Sigmoid colon (tissue), 6 donors: ENCODE measurements at regions not wholly inside any gene's neighbourhood (a gene's known extent, or its start where the extent isn't known, plus 50 kb on each side); places are given as distances from the start of the nearest gene placed in this dataset.

ENCODE experiments used
- DNase-seq: peaks from one replicate; pipeline ENCODE4 v3.0.0-alpha.2; 2019
- H3K27ac ChIP-seq, 4 donors: fragments of 200-600 bp; sonication (generic); one replicate each; pipeline ENCODE4 v1.5.1; 2016 to 2019; ENCODE audit warnings: mild to moderate bottlenecking in 1 of 4
- H3K27me3 ChIP-seq, 3 donors: fragments of 200-600 bp; sonication (generic); one replicate each; pipeline ENCODE4 v1.5.1; 2019; ENCODE audit warnings: mild to moderate bottlenecking in 1 of 3
- H3K36me3 ChIP-seq, 4 donors: fragments of 200-600 bp; sonication (generic); one replicate each; pipeline ENCODE4 v1.5.1; 2016 to 2019
- H3K4me1 ChIP-seq, 4 donors: fragments of 200-600 bp; sonication (generic); one replicate each; pipeline ENCODE4 v1.5.1; 2017 to 2019
- H3K4me3 ChIP-seq, 4 donors: fragments of 200-600 bp; sonication (generic); one replicate each; pipeline ENCODE4 v1.5.1; 2017 to 2019; ENCODE audit warnings: mild to moderate bottlenecking in 2 of 4, moderate library complexity in 1 of 4
- H3K9me3 ChIP-seq, 4 donors: fragments of 200-600 bp in 3 of 4; sonication (generic) in 3 of 4; one replicate each; pipeline versions ENCODE4 v1.5.1 to v1.6.1; 2013 to 2019
- EP300 ChIP-seq, 4 donors: sonication (generic); formaldehyde crosslinking; IDR thresholded peaks; one replicate each; pipeline ENCODE4 v1.6.1; 2017; ENCODE audit warnings: antibody characterized with exemption in 4 of 4
- POLR2A ChIP-seq, 2 donors: fragments of 450-650 bp; IDR thresholded peaks; one replicate each; pipeline ENCODE4 v1.6.1; 2016; ENCODE audit warnings: antibody characterized with exemption in 2 of 2, mild to moderate bottlenecking in 2 of 2, moderate library complexity in 2 of 2
- POLR2AphosphoS5 ChIP-seq, 4 donors: sonication (generic); formaldehyde crosslinking; IDR thresholded peaks; one replicate each; pipeline ENCODE4 v1.6.1; 2017; ENCODE audit warnings: antibody characterized with exemption in 4 of 4
- WGBS, 2 donors: extraction: QIAGEN DNeasy Blood & Tissue Kit; methylation state at CpG; one replicate each; pipeline ENCODE4 v1.1.7; 2013; 5-methylcytosine and 5-hydroxymethylcytosine counted together
- intact Hi-C: fragments of 100-400 bp; cut with DNase I; formaldehyde crosslinking; loops from one replicate; pipeline ENCODE4 v1.15.1; 2023
- TF ChIP-seq, protein P1 (sequence below), 4 experiments: fragments of 450-650 bp in 3 of 4; fragments of 200-600 bp in 1 of 4; IDR thresholded peaks; one replicate each; pipeline ENCODE4 v1.5.1; 2016 to 2019; ENCODE audit warnings: antibody characterized with exemption in 4 of 4, mild to moderate bottlenecking in 3 of 4, moderate library complexity in 2 of 4
- donor health status: healthy with polysubstance abuse.
- donor health status: healthy.

DNA sequence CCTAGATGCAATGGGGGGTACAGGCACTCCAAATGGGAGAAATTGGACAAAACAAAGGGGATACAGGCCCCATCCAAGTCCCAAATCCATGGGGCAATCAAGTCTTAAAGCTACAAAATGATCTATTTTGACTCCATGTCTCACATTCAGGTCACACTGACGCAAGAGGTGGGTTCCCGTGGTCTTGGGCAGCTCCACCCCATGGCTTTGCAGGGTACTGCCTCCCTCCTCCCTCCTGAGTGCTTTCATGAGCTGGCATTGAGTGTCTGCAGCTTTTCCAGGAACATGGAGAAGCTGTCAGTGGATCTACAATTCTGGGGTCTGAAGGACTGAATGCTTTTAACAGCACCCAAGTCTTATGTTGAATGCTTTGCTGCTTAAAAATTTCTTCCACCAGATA, 274.5 kb upstream of the LRIG3 start:
- no peaks in the 10 kb centered on the region for H3K9me3 ChIP-seq
- no peak for DNase-seq
- H3K27me3 ChIP-seq = no peaks in the 10 kb centered on the region
- H3K36me3 ChIP-seq = no peaks in the 10 kb centered on the region
- H3K27ac ChIP-seq = no peak overlapping the region
- TF ChIP-seq, protein P1, sequence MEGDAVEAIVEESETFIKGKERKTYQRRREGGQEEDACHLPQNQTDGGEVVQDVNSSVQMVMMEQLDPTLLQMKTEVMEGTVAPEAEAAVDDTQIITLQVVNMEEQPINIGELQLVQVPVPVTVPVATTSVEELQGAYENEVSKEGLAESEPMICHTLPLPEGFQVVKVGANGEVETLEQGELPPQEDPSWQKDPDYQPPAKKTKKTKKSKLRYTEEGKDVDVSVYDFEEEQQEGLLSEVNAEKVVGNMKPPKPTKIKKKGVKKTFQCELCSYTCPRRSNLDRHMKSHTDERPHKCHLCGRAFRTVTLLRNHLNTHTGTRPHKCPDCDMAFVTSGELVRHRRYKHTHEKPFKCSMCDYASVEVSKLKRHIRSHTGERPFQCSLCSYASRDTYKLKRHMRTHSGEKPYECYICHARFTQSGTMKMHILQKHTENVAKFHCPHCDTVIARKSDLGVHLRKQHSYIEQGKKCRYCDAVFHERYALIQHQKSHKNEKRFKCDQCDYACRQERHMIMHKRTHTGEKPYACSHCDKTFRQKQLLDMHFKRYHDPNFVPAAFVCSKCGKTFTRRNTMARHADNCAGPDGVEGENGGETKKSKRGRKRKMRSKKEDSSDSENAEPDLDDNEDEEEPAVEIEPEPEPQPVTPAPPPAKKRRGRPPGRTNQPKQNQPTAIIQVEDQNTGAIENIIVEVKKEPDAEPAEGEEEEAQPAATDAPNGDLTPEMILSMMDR (IDR thresholded peaks at IDR 0.05) = no peak
- TF ChIP-seq POLR2A (IDR thresholded peaks at IDR 0.05) (no peak), POLR2AphosphoS5 (IDR thresholded peaks at IDR 0.05) (no peak), EP300 (IDR thresholded peaks at IDR 0.05) (no peak)
- H3K4me3 ChIP-seq = no peak overlapping the region
- intact Hi-C loops = no loop called here
- no peaks in the 10 kb centered on the region for H3K4me1 ChIP-seq
- WGBS, 2 donors = 79 to 81% methylated on average over 2 of the region's 2 CpGs

DNA sequence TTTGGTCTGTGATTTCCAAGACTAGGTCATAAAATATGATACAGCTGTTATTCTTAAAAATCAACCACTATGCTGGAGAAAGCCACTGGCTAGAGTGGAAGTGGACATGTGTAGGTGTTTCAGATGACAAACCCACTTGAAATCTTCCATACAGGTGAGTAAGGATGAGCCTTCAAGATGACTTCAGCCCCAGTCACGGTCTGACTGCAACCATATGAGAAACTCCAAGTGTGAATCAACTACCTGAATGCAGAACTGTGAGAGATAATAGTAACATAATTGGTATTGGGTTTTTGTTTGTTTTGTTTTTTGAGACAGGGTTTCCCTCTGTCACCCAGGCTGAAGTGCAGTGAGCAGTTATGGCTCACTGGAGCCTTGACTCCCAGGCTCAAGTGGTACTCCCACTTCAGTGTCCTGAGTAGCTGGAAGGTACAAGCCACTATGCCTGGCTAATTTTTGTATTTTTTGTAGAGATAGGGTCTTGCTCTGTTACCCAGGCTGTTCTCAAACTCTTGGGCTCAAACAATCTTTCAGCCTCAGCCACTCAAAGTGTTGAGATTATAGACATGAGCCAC, 273.3 kb upstream of the LRIG3 start:
- H3K4me3 ChIP-seq = no peak overlapping the region
- 81 to 87% methylated on average over 1 of the region's 1 CpG for WGBS, 2 donors
- no peaks in the 10 kb centered on the region for H3K36me3 ChIP-seq
- no peaks in the 10 kb centered on the region for H3K4me1 ChIP-seq
- no peak for TF ChIP-seq POLR2A (IDR thresholded peaks at IDR 0.05)
- TF ChIP-seq, protein P1 (IDR thresholded peaks at IDR 0.05) = no peak
- TF ChIP-seq POLR2AphosphoS5 (IDR thresholded peaks at IDR 0.05) = no peak
- no peak for TF ChIP-seq EP300 (IDR thresholded peaks at IDR 0.05)
- no peak for DNase-seq
- H3K9me3 ChIP-seq = no peaks in the 10 kb centered on the region
- intact Hi-C loops = no loop called here
- no peaks in the 10 kb centered on the region for H3K27me3 ChIP-seq
- H3K27ac ChIP-seq = no peak overlapping the region

GRCh38 chr12:59191372-59191771, 271.1 kb upstream of the LRIG3 start:
- Histone ChIP-seq H3K36me3 (no peaks in the 10 kb centered on the region), H3K9me3 (no peaks in the 10 kb centered on the region), H3K27ac (no peak overlapping the region), H3K4me3 (no peak overlapping the region), H3K4me1 (no peaks in the 10 kb centered on the region), H3K27me3 (no peaks in the 10 kb centered on the region)
- DNase-seq = no peak
- TF ChIP-seq POLR2AphosphoS5 (IDR thresholded peaks at IDR 0.05) = no peak
- TF ChIP-seq, protein P1 (IDR thresholded peaks at IDR 0.05) = no peak
- no peak for TF ChIP-seq POLR2A (IDR thresholded peaks at IDR 0.05)
- TF ChIP-seq EP300 (IDR thresholded peaks at IDR 0.05) = no peak
- 33 to 78% methylated on average over 1 of the region's 1 CpG for WGBS, 2 donors
- intact Hi-C loops = no loop called here

- peaks cover 0 to 1% (median 0%) of the 10 kb centered on the region in 4 donors for H3K9me3 ChIP-seq
- intact Hi-C loops = no loop called here
- no peaks in the 10 kb centered on the region for H3K4me1 ChIP-seq
- DNase-seq = no peak
- no peak overlapping the region for H3K27ac ChIP-seq
- no peak overlapping the region for H3K4me3 ChIP-seq
- 37 to 80% methylated on average over 3 of the region's 3 CpGs for WGBS, 2 donors
- H3K27me3 ChIP-seq = no peaks in the 10 kb centered on the region
- H3K36me3 ChIP-seq = no peaks in the 10 kb centered on the region
- TF ChIP-seq POLR2A (IDR thresholded peaks at IDR 0.05) (no peak), POLR2AphosphoS5 (IDR thresholded peaks at IDR 0.05) (no peak), EP300 (IDR thresholded peaks at IDR 0.05) (no peak)
- TF ChIP-seq, protein P1 (IDR thresholded peaks at IDR 0.05) = no peak
These were observed 266.1 kb upstream of the LRIG3 start for GRCh38 chr12:59186451-59186850.

DNA sequence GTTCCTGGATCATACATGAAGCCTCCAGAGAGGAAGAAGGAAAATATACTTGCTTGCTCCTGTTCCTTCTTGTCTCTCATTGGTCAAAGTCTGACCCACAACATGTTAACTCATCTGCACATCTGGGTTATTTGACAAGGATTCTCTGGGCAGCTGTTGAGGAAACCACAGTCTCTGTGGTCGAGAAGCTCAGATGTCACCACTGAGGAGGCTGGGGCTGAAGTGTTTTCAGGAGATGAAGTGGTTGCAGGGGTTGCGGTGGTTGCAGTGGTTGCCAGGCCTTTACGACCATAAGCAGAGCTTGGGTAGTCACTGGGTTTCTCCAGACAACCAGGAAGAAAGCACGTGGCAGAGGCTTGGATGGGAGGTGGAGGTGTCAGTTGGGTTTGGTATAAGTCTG, 265.0 kb upstream of the LRIG3 start:
- H3K9me3 ChIP-seq = peaks cover 0 to 1% (median 0%) of the 10 kb centered on the region in 4 donors
- no peaks in the 10 kb centered on the region for H3K4me1 ChIP-seq
- TF ChIP-seq POLR2A (IDR thresholded peaks at IDR 0.05) (no peak), EP300 (IDR thresholded peaks at IDR 0.05) (no peak), POLR2AphosphoS5 (IDR thresholded peaks at IDR 0.05) (no peak)
- TF ChIP-seq, protein P1 (IDR thresholded peaks at IDR 0.05) = no peak
- H3K4me3 ChIP-seq = no peak overlapping the region
- H3K27me3 ChIP-seq = no peaks in the 10 kb centered on the region
- no peak for DNase-seq
- H3K27ac ChIP-seq = no peak overlapping the region
- intact Hi-C loops = no loop called here
- H3K36me3 ChIP-seq = no peaks in the 10 kb centered on the region
- 45 to 66% methylated on average over 4 of the region's 4 CpGs for WGBS, 2 donors
